HCT116 (cell line): ENCODE measurements at regions not wholly inside any gene's neighbourhood (a gene's known extent, or its start where the extent isn't known, plus 50 kb on each side); places are given as distances from the start of the nearest gene placed in this dataset.

ENCODE experiments used
- ATAC-seq: fragments of 200-7000 bp; cut with Tn5 transposase; 2 replicates; pipeline ENCODE4 v1.9.1; 2020; ENCODE audit warnings: mild to moderate bottlenecking, moderate library complexity
- BruUV-seq: library from RNA; stranded (reverse); fragments of 400-500 nt; replicated peaks from 2 replicates; lab custom pipeline; 2021; lab: Mats Ljungman, UMichigan
- CTCF ChIA-PET: fragments of 300-600 bp; sonication (Branson Sonifier 250); formaldehyde crosslinking; loops from one replicate; lab custom pipeline; 2021; ENCODE audit warnings: antibody characterized with exemption; lab: Charles Lee
- POLR2A ChIA-PET: fragments of 300-600, 350-600 bp; sonication (Branson Sonifier 250); formaldehyde crosslinking; loops from one replicate; lab custom pipeline; 2021; ENCODE audit warnings: antibody characterized with exemption; lab: Charles Lee
- RAD21 ChIA-PET, 2 experiments: fragments of 300-600 bp; sonication (Branson Sonifier 250); formaldehyde crosslinking; loops; one replicate each; lab custom pipeline; 2023; ENCODE audit warnings: low total read pairs in 2 of 2; ENCODE audit not compliant: uncharacterized antibody in 2 of 2, unreplicated experiment in 2 of 2, low non-redundant PET in 1 of 2; lab: Charles Lee
- DNase-seq: peaks from one replicate; pipeline ENCODE4 v3.0.0-alpha.2; 2010; ENCODE audit warnings: low read depth, low spot score
- H2AFZ ChIP-seq: fragments of 200-600 bp; shearing (Covaris generic), sonication (generic); 2 replicates; pipeline ENCODE4 v1.6.1; 2017; ENCODE audit warnings: low read depth, mixed run types, mixed read lengths, antibody characterized with exemption, low read length; ENCODE audit not compliant: poor library complexity, severe bottlenecking
- H3K27ac ChIP-seq: 2 replicates; pipeline ENCODE4 v1.5.1; 2012; ENCODE audit warnings: low read depth, low read length
- H3K27me3 ChIP-seq: fragments of 200-600 bp; sonication (generic); 2 replicates; pipeline ENCODE4 v1.6.1; 2016; ENCODE audit warnings: mixed run types, low read length, mixed read lengths; ENCODE audit not compliant: insufficient read depth
- H3K36me3 ChIP-seq, 2 experiments: fragments of 200-500 bp in 1 of 2; fragments of 200-600 bp in 1 of 2; sonication (Bioruptor generic) in 1 of 2; sonication (generic) in 1 of 2; 2 replicates each; pipeline versions ENCODE4 v1.5.1 to v1.6.1; 2014 to 2016; ENCODE audit warnings: low read length in 2 of 2, inconsistent platforms in 1 of 2, mixed read lengths in 1 of 2, mixed run types in 1 of 2; ENCODE audit not compliant: insufficient read depth in 2 of 2, control insufficient read depth in 1 of 2
- H3K4me1 ChIP-seq, 2 experiments: fragments of 200-600 bp in 1 of 2; sonication (generic) in 1 of 2; 2 replicates each; pipeline versions ENCODE4 v1.5.1 to v1.6.1; 2012 to 2017; ENCODE audit warnings: low read length in 2 of 2, inconsistent platforms in 1 of 2, mild to moderate bottlenecking in 1 of 2, mixed read lengths in 1 of 2, mixed run types in 1 of 2, moderate library complexity in 1 of 2; ENCODE audit not compliant: insufficient read depth in 2 of 2, control insufficient read depth in 1 of 2
- H3K4me2 ChIP-seq: fragments of 200-600 bp; sonication (generic); 2 replicates; pipeline ENCODE4 v1.6.1; 2017; ENCODE audit warnings: mixed run types, low read length, mixed read lengths
- H3K4me3 ChIP-seq, 2 experiments: fragments of 200-600 bp in 1 of 2; sonication (generic) in 1 of 2; replicated peaks in 1 of 2; 2 replicates each; pipeline ENCODE4 v1.5.1; 2011 to 2016; ENCODE audit warnings: low read length in 2 of 2, control low read depth in 1 of 2, low read depth in 1 of 2, mild to moderate bottlenecking in 1 of 2, mixed read lengths in 1 of 2, mixed run types in 1 of 2
- H3K79me2 ChIP-seq: fragments of 200-600 bp; sonication (generic); 2 replicates; pipeline ENCODE4 v1.6.1; 2017; ENCODE audit warnings: mild to moderate bottlenecking, mixed run types, low read length, moderate library complexity, mixed read lengths; ENCODE audit not compliant: insufficient read depth
- H3K9ac ChIP-seq: fragments of 200-600 bp; sonication (generic); 2 replicates; pipeline ENCODE4 v1.6.1; 2016; ENCODE audit warnings: low read length, mixed read lengths
- H3K9me2 ChIP-seq: fragments of 200-600 bp; sonication (generic), shearing (Covaris generic); 2 replicates; pipeline ENCODE4 v1.6.1; 2017; ENCODE audit warnings: mixed run types, mild to moderate bottlenecking, moderate library complexity; ENCODE audit not compliant: insufficient read depth
- H3K9me3 ChIP-seq, 2 experiments: fragments of 200-500 bp in 1 of 2; fragments of 200-600 bp in 1 of 2; sonication (Bioruptor generic) in 1 of 2; sonication (generic) in 1 of 2; 2 replicates each; pipeline ENCODE4 v1.6.1; 2014 to 2017; ENCODE audit warnings: low read length in 2 of 2, mixed read lengths in 2 of 2, inconsistent platforms in 1 of 2, low read depth in 1 of 2, mild to moderate bottlenecking in 1 of 2, mixed run types in 1 of 2, moderate library complexity in 1 of 2; ENCODE audit not compliant: control insufficient read depth in 1 of 2, insufficient read depth in 1 of 2
- H4K20me1 ChIP-seq: fragments of 200-600 bp; sonication (generic), shearing (Covaris generic); 2 replicates; pipeline ENCODE4 v1.6.1; 2017; ENCODE audit warnings: mixed run types, mild to moderate bottlenecking, moderate library complexity; ENCODE audit not compliant: insufficient read depth
- CBX3 ChIP-seq: IDR thresholded peaks from 2 replicates; pipeline ENCODE4 v1.6.1; 2012; ENCODE audit warnings: low read depth
- EZH2 ChIP-seq: fragments of 200-600 bp; sonication (generic); IDR thresholded peaks from 2 replicates; pipeline ENCODE4 v1.6.1; 2017; ENCODE audit warnings: antibody characterized with exemption, mixed run types
- FOSL1 ChIP-seq: IDR thresholded peaks from 2 replicates; pipeline ENCODE4 v1.6.1; 2012; ENCODE audit warnings: low read depth
- JUND ChIP-seq: IDR thresholded peaks from 2 replicates; pipeline ENCODE4 v1.6.1; 2012
- POLR2A ChIP-seq: IDR thresholded peaks from 2 replicates; pipeline ENCODE4 v1.7.0; 2011; ENCODE audit warnings: borderline replicate concordance; ENCODE audit not compliant: insufficient read depth, insufficient read length; ENCODE audit errors: extremely low read depth
- POLR2AphosphoS5 ChIP-seq: IDR thresholded peaks from 2 replicates; pipeline ENCODE4 v1.6.1; 2011; ENCODE audit warnings: mild to moderate bottlenecking, low read depth, low read length, moderate library complexity
- SIN3A ChIP-seq: IDR thresholded peaks from 2 replicates; pipeline ENCODE4 v1.6.1; 2012; ENCODE audit warnings: low read depth
- SRF ChIP-seq: IDR thresholded peaks from 2 replicates; pipeline ENCODE4 v1.6.1; 2012; ENCODE audit warnings: low read depth
- YY1 ChIP-seq: IDR thresholded peaks from 2 replicates; pipeline ENCODE4 v1.6.1; 2011; ENCODE audit warnings: low read length, low read depth, moderate library complexity, mild to moderate bottlenecking; ENCODE audit not compliant: insufficient replicate concordance; ENCODE audit errors: extremely low read depth
- ZFX ChIP-seq: fragments of 450-650 bp; IDR thresholded peaks from 2 replicates; pipeline ENCODE4 v1.6.1; 2017
- intact Hi-C: fragments of 100-400 bp; cut with micrococcal nuclease; formaldehyde crosslinking; loops from 2 replicates; pipeline ENCODE4 v1.10.0; 2022
- TF ChIP-seq, protein P1 (sequence below): IDR thresholded peaks from 2 replicates; pipeline ENCODE4 v1.6.1; 2012
- TF ChIP-seq, protein P2 (sequence below): IDR thresholded peaks from 2 replicates; pipeline ENCODE4 v1.6.1; 2012; ENCODE audit warnings: low read depth

DNA sequence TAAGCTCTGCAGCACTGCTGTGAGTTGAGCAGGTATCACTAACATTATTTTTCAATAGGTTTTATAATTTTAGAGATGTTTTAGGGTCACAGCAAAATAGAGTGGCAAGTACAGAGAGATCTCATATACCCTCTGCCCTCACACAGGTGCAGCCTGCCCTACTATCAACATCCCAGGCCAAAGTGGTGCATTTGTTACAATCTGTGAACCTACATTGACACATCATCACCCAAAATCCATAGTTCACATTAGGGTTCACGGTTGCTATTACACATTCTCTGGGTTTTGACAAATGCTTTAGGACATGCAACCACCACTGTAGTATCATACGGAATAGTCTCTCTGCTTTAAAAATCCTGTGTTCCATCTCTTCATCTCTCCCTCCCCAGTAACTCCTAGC is 173.1 kb downstream of the DHX15 start:
- no TSS peak for BruUV-seq
- ATAC-seq (no peak), DNase-seq (no peak)
- no peak overlapping the region for H3K4me3 ChIP-seq
- ChIA-PET POLR2A (no interaction called here), RAD21 (no interaction called here), CTCF (no interaction called here)
- H3K27ac ChIP-seq, result no peak overlapping the region
- H3K4me1 ChIP-seq, result no peaks in the 10 kb centered on the region
- H4K20me1 ChIP-seq, result no peaks in the 10 kb centered on the region
- no peaks in the 10 kb centered on the region for H3K36me3 ChIP-seq
- H3K9me2 ChIP-seq, result no peaks in the 10 kb centered on the region
- intact Hi-C loops, result no loop called here
- no peak overlapping the region for H2AFZ ChIP-seq
- TF ChIP-seq, protein P1, sequence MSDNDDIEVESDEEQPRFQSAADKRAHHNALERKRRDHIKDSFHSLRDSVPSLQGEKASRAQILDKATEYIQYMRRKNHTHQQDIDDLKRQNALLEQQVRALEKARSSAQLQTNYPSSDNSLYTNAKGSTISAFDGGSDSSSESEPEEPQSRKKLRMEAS, result no peak
- TF ChIP-seq SIN3A, result no peak
- no peak for TF ChIP-seq SRF
- TF ChIP-seq POLR2AphosphoS5, result no peak
- TF ChIP-seq ZFX, result no peak
- no peak for TF ChIP-seq FOSL1
- TF ChIP-seq POLR2A, result no peak
- TF ChIP-seq, protein P2, sequence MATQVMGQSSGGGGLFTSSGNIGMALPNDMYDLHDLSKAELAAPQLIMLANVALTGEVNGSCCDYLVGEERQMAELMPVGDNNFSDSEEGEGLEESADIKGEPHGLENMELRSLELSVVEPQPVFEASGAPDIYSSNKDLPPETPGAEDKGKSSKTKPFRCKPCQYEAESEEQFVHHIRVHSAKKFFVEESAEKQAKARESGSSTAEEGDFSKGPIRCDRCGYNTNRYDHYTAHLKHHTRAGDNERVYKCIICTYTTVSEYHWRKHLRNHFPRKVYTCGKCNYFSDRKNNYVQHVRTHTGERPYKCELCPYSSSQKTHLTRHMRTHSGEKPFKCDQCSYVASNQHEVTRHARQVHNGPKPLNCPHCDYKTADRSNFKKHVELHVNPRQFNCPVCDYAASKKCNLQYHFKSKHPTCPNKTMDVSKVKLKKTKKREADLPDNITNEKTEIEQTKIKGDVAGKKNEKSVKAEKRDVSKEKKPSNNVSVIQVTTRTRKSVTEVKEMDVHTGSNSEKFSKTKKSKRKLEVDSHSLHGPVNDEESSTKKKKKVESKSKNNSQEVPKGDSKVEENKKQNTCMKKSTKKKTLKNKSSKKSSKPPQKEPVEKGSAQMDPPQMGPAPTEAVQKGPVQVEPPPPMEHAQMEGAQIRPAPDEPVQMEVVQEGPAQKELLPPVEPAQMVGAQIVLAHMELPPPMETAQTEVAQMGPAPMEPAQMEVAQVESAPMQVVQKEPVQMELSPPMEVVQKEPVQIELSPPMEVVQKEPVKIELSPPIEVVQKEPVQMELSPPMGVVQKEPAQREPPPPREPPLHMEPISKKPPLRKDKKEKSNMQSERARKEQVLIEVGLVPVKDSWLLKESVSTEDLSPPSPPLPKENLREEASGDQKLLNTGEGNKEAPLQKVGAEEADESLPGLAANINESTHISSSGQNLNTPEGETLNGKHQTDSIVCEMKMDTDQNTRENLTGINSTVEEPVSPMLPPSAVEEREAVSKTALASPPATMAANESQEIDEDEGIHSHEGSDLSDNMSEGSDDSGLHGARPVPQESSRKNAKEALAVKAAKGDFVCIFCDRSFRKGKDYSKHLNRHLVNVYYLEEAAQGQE, result no peak
- no peaks in the 10 kb centered on the region for H3K9me3 ChIP-seq
- H3K9ac ChIP-seq, result no peak overlapping the region
- H3K4me2 ChIP-seq, result no peak overlapping the region
- H3K27me3 ChIP-seq, result peaks cover 3% of the 10 kb centered on the region; the same call in 1 of the 2 replicates
- no peaks in the 10 kb centered on the region for H3K79me2 ChIP-seq

DNA sequence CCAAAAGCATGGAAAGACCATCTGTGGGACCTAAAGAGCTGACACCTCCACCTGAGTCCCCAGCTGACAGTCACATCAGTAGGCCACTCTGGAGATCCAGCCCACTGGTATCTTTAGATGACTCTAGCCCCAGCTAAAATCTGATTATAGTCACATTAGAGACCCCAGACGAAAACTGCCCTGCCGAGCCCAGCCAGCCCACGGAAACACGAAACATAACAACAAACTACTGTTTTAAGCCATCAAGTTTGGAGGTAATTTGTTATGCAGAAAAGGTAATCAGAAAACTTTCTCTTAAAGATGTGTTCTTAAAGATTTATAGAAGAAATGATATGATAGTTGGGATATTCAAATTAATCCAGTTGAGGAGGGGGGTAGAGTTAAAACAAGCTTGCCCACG is 175.7 kb downstream of the DHX15 start:
- H2AFZ ChIP-seq, result no peak overlapping the region
- no TSS peak for BruUV-seq
- CTCF ChIA-PET, result no interaction called here

More for the DNA sequence above, 175.7 kb downstream of the DHX15 start:
- H3K4me2 ChIP-seq, result no peak overlapping the region
- ChIA-PET RAD21 (no interaction called here), POLR2A (no interaction called here)
- H3K4me1 ChIP-seq, result no peaks in the 10 kb centered on the region
- peaks cover 3% of the 10 kb centered on the region; the same call in 1 of the 2 replicates for H3K27me3 ChIP-seq
- no peak overlapping the region for H3K4me3 ChIP-seq
- no peak overlapping the region for H3K9ac ChIP-seq
- no peaks in the 10 kb centered on the region for H4K20me1 ChIP-seq
- no peaks in the 10 kb centered on the region for H3K9me2 ChIP-seq
- DNase-seq, result no peak
- intact Hi-C loops, result no loop called here
- H3K27ac ChIP-seq, result no peak overlapping the region
- no peaks in the 10 kb centered on the region for H3K79me2 ChIP-seq
- H3K9me3 ChIP-seq, result no peaks in the 10 kb centered on the region
- no peaks in the 10 kb centered on the region; a peak in 1 of 4 replicates for H3K36me3 ChIP-seq
- no peak for ATAC-seq
- TF ChIP-seq EZH2 (no peak), JUND (no peak), CBX3 (no peak), YY1 (no peak), SIN3A (no peak)
